ENCODE measurements at regions not wholly inside any gene's neighbourhood (a gene's known extent, or its start where the extent isn't known, plus 50 kb on each side); places are given as distances from the start of the nearest gene placed in this dataset.
A peak's percentile ranks its signal among the peaks of the same experiment; 100 is the strongest.

DNA sequence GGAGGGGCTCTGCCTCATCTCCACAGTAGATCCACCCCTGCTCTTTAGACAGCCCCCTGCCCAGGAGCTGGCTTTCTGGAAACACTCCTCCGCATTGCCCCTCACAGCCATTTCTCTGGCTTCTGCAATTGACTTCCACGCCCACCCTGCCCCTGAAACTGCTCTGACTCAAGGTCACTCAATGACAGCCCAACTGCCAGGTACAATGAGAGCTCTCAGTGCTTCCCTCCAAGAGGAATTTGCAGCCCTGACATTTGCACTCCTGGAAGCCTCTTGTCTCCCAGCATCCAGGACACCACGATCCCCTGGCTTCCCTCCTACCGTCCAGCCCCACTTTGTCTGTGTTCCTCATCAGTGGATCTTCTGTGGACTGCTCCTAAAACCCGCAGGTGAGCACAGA lies 421.5 kb downstream of the SOX9 start:
- ATAC-seq, result no peak
- Mint-ChIP-seq H3K27me3 (ENCODE audit: low read depth) (peaks cover 11% of the 10 kb centered on the region), H3K9me3 (ENCODE audit: insufficient read depth) (no peaks in the 10 kb centered on the region), H3K27ac (no peak overlapping the region), H3K4me3 (no peak overlapping the region), H3K36me3 (ENCODE audit: low read depth) (no peaks in the 10 kb centered on the region), H3K4me1 (ENCODE audit: low read depth) (peaks cover 5% of the 10 kb centered on the region)
- CTCF ChIA-PET, result no interaction called here
- DNase-seq, result no peak
- POLR2A ChIA-PET, result no interaction called here

GRCh38 chr17:72545766-72546165 lies 424.9 kb downstream of the SOX9 start:
- Mint-ChIP-seq H3K4me1 (ENCODE audit: low read depth) (peaks cover under 1% of the 10 kb centered on the region), H3K9me3 (ENCODE audit: insufficient read depth) (no peaks in the 10 kb centered on the region), H3K36me3 (ENCODE audit: low read depth) (no peaks in the 10 kb centered on the region), H3K27ac (no peak overlapping the region), H3K4me3 (no peak overlapping the region), H3K27me3 (ENCODE audit: low read depth) (peaks cover 3% of the 10 kb centered on the region)
- DNase-seq (no peak), ATAC-seq (no peak)
- ChIA-PET POLR2A (no interaction called here), CTCF (no interaction called here)

DNA sequence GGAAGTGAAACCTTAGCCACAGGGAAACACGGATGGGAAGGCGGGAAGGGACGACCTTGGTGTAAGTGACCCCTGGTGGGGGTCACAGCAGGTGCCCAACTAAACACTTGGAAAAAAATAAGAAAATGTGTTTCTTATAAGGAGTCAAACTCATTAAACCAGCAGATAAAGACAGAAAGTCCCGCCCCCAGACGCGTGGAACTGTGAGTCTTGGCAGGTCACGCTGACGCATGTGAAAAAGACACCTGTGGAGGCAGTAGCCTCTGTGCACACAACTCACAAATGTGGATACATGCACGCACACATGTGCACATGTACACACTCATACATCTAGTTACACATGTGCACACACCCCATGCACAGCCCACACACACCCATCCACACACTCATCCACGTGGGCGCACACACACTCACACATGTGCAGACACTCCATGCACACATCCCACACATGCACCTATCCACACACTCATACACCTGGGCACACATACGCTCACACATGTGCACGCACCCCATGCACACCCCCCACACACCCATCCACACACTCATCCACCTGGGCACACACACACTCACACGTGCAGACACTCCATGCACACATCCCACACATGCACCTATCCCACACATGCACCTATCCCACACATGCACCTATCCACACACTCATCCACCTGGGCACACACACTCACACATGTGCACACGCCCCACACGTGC lies 432.4 kb downstream of the SOX9 start:
- ChIA-PET POLR2A (no interaction called here), CTCF (no interaction called here)
- H3K9me3 Mint-ChIP-seq (ENCODE audit: insufficient read depth), result no peaks in the 10 kb centered on the region
- no peaks in the 10 kb centered on the region for H3K36me3 Mint-ChIP-seq (ENCODE audit: low read depth)
- H3K27ac Mint-ChIP-seq, result no peak overlapping the region
- H3K27me3 Mint-ChIP-seq (ENCODE audit: low read depth), result no peaks in the 10 kb centered on the region
- no peaks in the 10 kb centered on the region for H3K4me1 Mint-ChIP-seq (ENCODE audit: low read depth)
- no peak overlapping the region for H3K4me3 Mint-ChIP-seq
- DNase-seq (no peak), ATAC-seq (no peak)

- Mint-ChIP-seq H3K27me3 (ENCODE audit: low read depth) (no peaks in the 10 kb centered on the region), H3K27ac (no peak overlapping the region), H3K4me3 (no peak overlapping the region), H3K4me1 (ENCODE audit: low read depth) (no peaks in the 10 kb centered on the region), H3K36me3 (ENCODE audit: low read depth) (no peaks in the 10 kb centered on the region), H3K9me3 (ENCODE audit: insufficient read depth) (no peaks in the 10 kb centered on the region)
- ATAC-seq (no peak), DNase-seq (no peak)
- ChIA-PET POLR2A (no interaction called here), CTCF (no interaction called here)
These were observed 433.7 kb downstream of the SOX9 start for GRCh38 chr17:72554508-72554907.

DNA sequence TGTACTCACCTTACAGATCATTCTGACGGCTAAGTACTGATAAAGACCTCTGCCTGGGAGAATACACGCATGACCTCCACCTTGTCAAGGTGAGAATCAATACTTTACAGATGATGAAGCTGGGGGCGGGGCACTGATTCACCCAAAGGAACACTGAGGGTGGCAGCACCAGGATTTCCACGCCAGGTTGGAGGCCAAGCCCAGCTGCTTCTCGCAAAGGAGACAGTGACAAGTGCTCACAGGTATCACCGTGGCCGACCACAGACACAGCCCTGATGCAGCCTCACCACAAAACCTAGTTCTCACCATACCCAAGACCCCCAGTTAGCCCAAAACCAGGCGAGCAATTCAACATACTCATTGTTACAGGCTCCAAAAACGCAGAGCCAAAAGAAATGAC lies 434.2 kb downstream of the SOX9 start:
- POLR2A ChIA-PET, result no interaction called here
- no peak for ATAC-seq
- no peaks in the 10 kb centered on the region for H3K9me3 Mint-ChIP-seq (ENCODE audit: insufficient read depth)

DNA sequence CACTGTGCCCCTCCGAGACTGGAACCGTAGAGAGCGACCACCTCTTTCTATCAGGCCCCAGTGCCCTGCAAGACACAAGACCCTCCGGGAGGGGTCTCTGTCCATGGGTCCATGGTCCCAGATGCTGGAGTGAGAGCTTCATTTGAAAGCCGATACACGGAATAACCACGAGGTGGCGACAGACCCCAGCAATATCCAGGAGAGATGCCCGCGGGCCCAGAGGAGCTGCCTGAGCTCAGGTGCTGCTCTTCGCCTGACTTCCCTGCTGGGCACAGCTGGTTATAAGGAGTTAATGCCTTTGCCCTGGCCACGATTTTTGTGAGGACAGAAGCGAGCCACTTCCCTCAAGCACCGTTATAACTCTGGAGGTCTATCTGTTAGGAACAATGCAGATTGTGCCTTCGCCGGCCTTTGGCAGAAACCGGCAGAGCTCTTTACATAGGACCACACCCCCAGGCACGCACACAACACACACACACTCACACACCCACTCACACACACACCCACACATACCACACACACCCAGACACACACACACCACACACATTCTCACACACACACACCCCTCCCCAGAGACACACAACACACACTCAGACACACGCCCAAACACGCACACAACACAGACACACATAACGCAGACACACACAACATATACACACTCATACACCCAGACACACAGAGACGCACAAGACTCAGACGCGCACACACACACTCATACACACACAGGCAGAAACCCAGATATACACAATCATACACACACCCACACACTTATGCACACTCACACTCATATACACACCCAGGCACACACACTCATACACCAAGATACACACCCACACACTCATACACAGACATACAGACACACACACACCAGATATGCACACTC lies 436.4 kb downstream of the SOX9 start:
- ChIA-PET POLR2A (no interaction called here), CTCF (interaction anchor here (0.6 to 7.7 kb wide), 54 partner anchors 8 to 817 kb away, joined by 3 to 259 read pairs (median 4); partner anchors contain the start of gene COG1)
- Mint-ChIP-seq H3K4me3 (no peak overlapping the region), H3K9me3 (ENCODE audit: insufficient read depth) (no peaks in the 10 kb centered on the region), H3K27ac (no peak overlapping the region), H3K4me1 (ENCODE audit: low read depth) (no peaks in the 10 kb centered on the region), H3K27me3 (ENCODE audit: low read depth) (no peaks in the 10 kb centered on the region), H3K36me3 (ENCODE audit: low read depth) (no peaks in the 10 kb centered on the region)
- ATAC-seq, result peak; percentile 85
- DNase-seq, result peak; percentile 78

More for the DNA sequence above, 434.2 kb downstream of the SOX9 start:
- H3K4me3 Mint-ChIP-seq, result no peak overlapping the region
- CTCF ChIA-PET, result no interaction called here
- DNase-seq, result no peak
- no peaks in the 10 kb centered on the region for H3K27me3 Mint-ChIP-seq (ENCODE audit: low read depth)
- no peaks in the 10 kb centered on the region for H3K4me1 Mint-ChIP-seq (ENCODE audit: low read depth)
- peak overlapping the region; percentile 20 for H3K27ac Mint-ChIP-seq
- H3K36me3 Mint-ChIP-seq (ENCODE audit: low read depth), result no peaks in the 10 kb centered on the region

DNA sequence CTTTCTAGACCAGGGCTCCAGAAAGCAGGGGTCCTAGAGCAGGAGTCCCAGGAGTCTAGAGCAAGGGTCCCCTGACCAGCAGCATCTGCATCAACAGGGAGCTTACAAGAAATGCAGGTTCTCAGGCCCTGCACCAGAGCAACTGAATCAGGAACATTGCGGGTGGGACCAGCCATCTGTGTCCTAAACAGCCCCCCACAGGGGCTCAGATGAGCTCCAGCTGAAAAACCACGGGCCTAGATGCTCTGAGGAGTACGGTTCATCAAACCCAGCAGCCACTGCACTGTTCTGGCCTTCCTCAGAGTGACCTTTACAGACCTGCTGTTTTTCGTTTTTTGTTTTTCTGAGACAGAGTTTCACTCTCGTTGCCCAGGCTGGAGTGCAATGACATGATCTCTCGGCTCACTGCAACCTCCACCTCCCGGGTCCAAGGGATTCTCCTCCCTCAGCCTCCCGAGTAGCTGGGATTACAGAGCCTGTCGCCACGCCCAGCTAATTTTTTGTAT lies 438.2 kb downstream of the SOX9 start:
- Mint-ChIP-seq H3K36me3 (ENCODE audit: low read depth) (no peaks in the 10 kb centered on the region), H3K9me3 (ENCODE audit: insufficient read depth) (no peaks in the 10 kb centered on the region), H3K4me3 (no peak overlapping the region), H3K27ac (no peak overlapping the region), H3K27me3 (ENCODE audit: low read depth) (no peaks in the 10 kb centered on the region), H3K4me1 (ENCODE audit: low read depth) (no peaks in the 10 kb centered on the region)
- ChIA-PET POLR2A (no interaction called here), CTCF (interaction anchor here (0.9 to 7.7 kb wide), 12 partner anchors 19 to 811 kb away, joined by 3 to 259 read pairs (median 6); no protein-coding TSS in a partner anchor)
- no peak for DNase-seq
- ATAC-seq, result no peak

GRCh38 chr17:72560303-72561247 lies 439.8 kb downstream of the SOX9 start:
- Mint-ChIP-seq H3K27me3 (ENCODE audit: low read depth) (no peaks in the 10 kb centered on the region), H3K27ac (no peak overlapping the region), H3K36me3 (ENCODE audit: low read depth) (no peaks in the 10 kb centered on the region), H3K4me3 (no peak overlapping the region), H3K4me1 (ENCODE audit: low read depth) (no peaks in the 10 kb centered on the region), H3K9me3 (ENCODE audit: insufficient read depth) (no peaks in the 10 kb centered on the region)
- peak; percentile 76 for ATAC-seq
- DNase-seq, result peak; percentile 68
- ChIA-PET CTCF (interaction anchor here (0.8 to 7.7 kb wide), 20 partner anchors 11 to 809 kb away, joined by 3 to 259 read pairs (median 4); no protein-coding TSS in a partner anchor), POLR2A (no interaction called here)

DNA sequence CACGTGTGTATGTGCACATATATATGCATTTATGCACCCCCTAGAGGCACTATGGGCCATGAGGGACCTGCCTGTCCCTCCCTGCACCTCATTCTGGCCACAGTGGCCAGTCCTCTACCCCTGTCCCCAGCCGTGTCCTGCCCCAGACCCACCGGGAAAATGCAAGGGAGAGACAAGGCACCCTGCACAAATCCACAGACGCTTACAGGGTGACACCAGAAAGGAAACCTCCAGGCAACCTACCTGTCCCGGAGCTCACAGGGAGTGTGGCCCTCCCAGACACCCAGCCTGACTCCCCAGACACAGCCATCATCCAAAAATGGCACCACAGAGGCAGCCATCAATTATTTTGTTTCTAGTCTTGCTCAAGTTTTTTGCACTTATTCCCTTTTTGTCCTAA lies 440.4 kb downstream of the SOX9 start:
- ATAC-seq (no peak), DNase-seq (no peak)
- H3K27me3 Mint-ChIP-seq (ENCODE audit: low read depth), result no peaks in the 10 kb centered on the region
- H3K9me3 Mint-ChIP-seq (ENCODE audit: insufficient read depth), result no peaks in the 10 kb centered on the region
- H3K27ac Mint-ChIP-seq, result no peak overlapping the region
- H3K4me3 Mint-ChIP-seq, result no peak overlapping the region
- CTCF ChIA-PET, result interaction anchor here (1.1 to 7.7 kb wide), 6 partner anchors 31 to 595 kb away, joined by 3 to 259 read pairs (median 10); no protein-coding TSS in a partner anchor
- H3K4me1 Mint-ChIP-seq (ENCODE audit: low read depth), result no peaks in the 10 kb centered on the region
- H3K36me3 Mint-ChIP-seq (ENCODE audit: low read depth), result no peaks in the 10 kb centered on the region
- POLR2A ChIA-PET, result no interaction called here

DNA sequence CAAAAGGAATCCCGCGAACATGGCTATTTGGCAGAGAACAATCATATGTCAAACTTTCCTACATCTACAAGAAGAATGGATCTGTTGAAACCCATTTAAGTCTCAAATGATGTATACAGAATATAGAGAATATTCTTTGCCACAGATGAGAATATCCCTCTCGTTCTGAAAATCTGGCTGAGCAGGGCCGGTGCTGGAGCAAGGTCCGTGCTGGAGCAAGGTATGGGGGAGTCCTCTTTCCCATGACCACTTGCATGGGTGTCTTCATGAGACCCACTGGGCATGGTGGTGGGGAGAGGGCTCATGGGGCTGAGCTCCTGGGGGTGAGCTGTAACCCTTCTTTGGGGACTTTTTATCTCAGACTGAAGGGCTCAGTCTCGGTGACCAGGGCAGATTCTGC lies 440.9 kb downstream of the SOX9 start:
- ATAC-seq (no peak), DNase-seq (no peak)
- H3K4me1 Mint-ChIP-seq (ENCODE audit: low read depth), result peaks cover 2% of the 10 kb centered on the region
- H3K27ac Mint-ChIP-seq, result no peak overlapping the region
- H3K36me3 Mint-ChIP-seq (ENCODE audit: low read depth), result no peaks in the 10 kb centered on the region
- ChIA-PET CTCF (interaction anchor here (7.7 kb wide), 1 partner anchor 163 kb away, joined by 259 read pairs; no protein-coding TSS in a partner anchor), POLR2A (no interaction called here)
- H3K27me3 Mint-ChIP-seq (ENCODE audit: low read depth), result no peaks in the 10 kb centered on the region
- H3K9me3 Mint-ChIP-seq (ENCODE audit: insufficient read depth), result no peaks in the 10 kb centered on the region
- H3K4me3 Mint-ChIP-seq, result no peak overlapping the region

DNA sequence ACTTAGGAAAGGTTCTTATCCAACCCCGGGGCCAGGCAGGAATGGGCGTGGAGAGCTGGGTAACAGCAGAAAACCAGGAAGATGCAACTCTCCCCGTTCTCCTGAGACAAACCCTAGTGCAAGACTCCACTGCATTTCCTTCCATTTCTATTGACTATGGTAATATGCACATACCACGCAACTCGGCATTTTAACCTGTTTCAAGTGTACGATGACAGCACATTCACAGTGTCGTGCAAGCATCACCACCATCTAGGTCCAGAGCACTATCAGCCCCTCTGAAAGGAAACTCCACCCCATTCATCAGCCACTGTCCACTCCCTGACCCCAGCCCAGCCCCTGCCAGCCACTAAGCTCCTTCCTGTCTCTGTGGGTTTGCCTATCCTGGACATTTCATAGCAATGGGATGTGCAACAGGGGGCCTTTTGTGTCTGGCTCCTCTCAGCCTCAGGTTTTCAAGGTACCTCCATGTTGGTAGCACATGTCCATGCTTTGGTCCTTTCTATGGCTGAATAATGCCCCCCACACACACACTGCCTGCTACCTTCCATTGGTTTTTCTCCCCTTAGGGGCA lies 441.9 kb downstream of the SOX9 start:
- CTCF ChIA-PET, result interaction anchor here (7.7 kb wide), 1 partner anchor 162 kb away, joined by 259 read pairs; no protein-coding TSS in a partner anchor
- DNase-seq, result no peak
- no peak for ATAC-seq
- Mint-ChIP-seq H3K27ac (no peak overlapping the region), H3K4me1 (ENCODE audit: low read depth) (peaks cover 9% of the 10 kb centered on the region), H3K36me3 (ENCODE audit: low read depth) (no peaks in the 10 kb centered on the region), H3K27me3 (ENCODE audit: low read depth) (peaks cover 3% of the 10 kb centered on the region), H3K4me3 (no peak overlapping the region), H3K9me3 (ENCODE audit: insufficient read depth) (no peaks in the 10 kb centered on the region)
- POLR2A ChIA-PET, result no interaction called here
